HepG2 (cell line): ENCODE measurements at regions not wholly inside any gene's neighbourhood (a gene's known extent, or its start where the extent isn't known, plus 50 kb on each side); places are given as distances from the start of the nearest gene placed in this dataset.

Experiments
- EP300 ChIP-seq, 3 experiments: sonication (generic) in 1 of 3; formaldehyde crosslinking in 1 of 3; IDR thresholded peaks; 2 replicates each; pipeline versions ENCODE4 v1.5.1 to v1.6.1; 2011 to 2020; ENCODE audit warnings: low read depth in 2 of 3, low read length in 2 of 3, borderline replicate concordance in 1 of 3, improper control_type of control experiment in 1 of 3, mild to moderate bottlenecking in 1 of 3, missing genetic modification reagents in 1 of 3, moderate library complexity in 1 of 3
- MEIS2 ChIP-seq: sonication (generic); formaldehyde crosslinking; IDR thresholded peaks from 2 replicates; pipeline ENCODE4 v1.9.0; 2021; ENCODE audit warnings: mild to moderate bottlenecking, missing genetic modification reagents
- PHF8 ChIP-seq: sonication (generic); formaldehyde crosslinking; IDR thresholded peaks from 2 replicates; pipeline ENCODE4 v1.5.0; 2020; ENCODE audit warnings: missing genetic modification reagents
- PITX1 ChIP-seq: sonication (generic); formaldehyde crosslinking; IDR thresholded peaks from 2 replicates; pipeline ENCODE4 v1.5.1; 2020; ENCODE audit warnings: mild to moderate bottlenecking, missing genetic modification reagents

GRCh38 chr5:86997516-86997915, 270.2 kb upstream of the RASA1 start:
- TF ChIP-seq EP300 (IDR thresholded peaks at IDR 0.05; ENCODE audit: low read depth in 2 of 2, low read length in 2 of 2) (no peak), EP300 (CRISPR knock-in tag; IDR thresholded peaks at IDR 0.05; ENCODE audit: borderline replicate concordance) (no peak), PHF8 (CRISPR knock-in tag) (no peak), PITX1 (no peak), MEIS2 (CRISPR knock-in tag) (no peak)
